GM18873 (cell line): ENCODE measurements at regions not wholly inside any gene's neighbourhood (a gene's known extent, or its start where the extent isn't known, plus 50 kb on each side); places are given as distances from the start of the nearest gene placed in this dataset.

Experiments used
- ATAC-seq: cut with Tn5 transposase; IDR thresholded peaks from one replicate; pipeline ENCODE4 v1.9.1; 2021; ENCODE audit warnings: mild to moderate bottlenecking, moderate library complexity, moderate number of reproducible peaks; ENCODE audit not compliant: unreplicated experiment, low FRiP score

- no peak for ATAC-seq
Observed at GRCh38 chr10:120266022-120266421, 191.0 kb upstream of the PLPP4 start.

GRCh38 chr10:120270906-120271305 lies 186.1 kb upstream of the PLPP4 start:
- ATAC-seq, result no peak

GRCh38 chr10:120271696-120272095 lies 185.3 kb upstream of the PLPP4 start:
- ATAC-seq, result no peak

GRCh38 chr10:120272350-120272749 lies 184.7 kb upstream of the PLPP4 start:
- ATAC-seq, result no peak

- no peak for ATAC-seq
Observed at GRCh38 chr10:120278069-120278468, 179.0 kb upstream of the PLPP4 start.

GRCh38 chr10:120279196-120279595 lies 177.8 kb upstream of the PLPP4 start:
- no peak for ATAC-seq

GRCh38 chr10:120282421-120282820 lies 174.6 kb upstream of the PLPP4 start:
- ATAC-seq, result no peak

GRCh38 chr10:120282846-120283492 lies 174.1 kb upstream of the PLPP4 start:
- no peak for ATAC-seq

- ATAC-seq, result no peak
Observed at GRCh38 chr10:120285408-120285807, 171.6 kb upstream of the PLPP4 start.

- ATAC-seq, result no peak
Observed at GRCh38 chr10:120286280-120286679, 170.7 kb upstream of the PLPP4 start.

GRCh38 chr10:120300513-120300912 lies 156.5 kb upstream of the PLPP4 start:
- ATAC-seq, result no peak

- no peak for ATAC-seq
Observed at GRCh38 chr10:120308589-120308988, 148.4 kb upstream of the PLPP4 start.

- no peak for ATAC-seq
Observed at GRCh38 chr10:120313715-120314114, 143.3 kb upstream of the PLPP4 start.

GRCh38 chr10:120314442-120314841 lies 142.6 kb upstream of the PLPP4 start:
- no peak for ATAC-seq

GRCh38 chr10:120318862-120319261 lies 138.2 kb upstream of the PLPP4 start:
- ATAC-seq, result no peak

- ATAC-seq, result no peak
Observed at GRCh38 chr10:120327675-120328074, 129.4 kb upstream of the PLPP4 start.

GRCh38 chr10:120328647-120329046 lies 128.4 kb upstream of the PLPP4 start:
- ATAC-seq, result no peak

- no peak for ATAC-seq
Observed at GRCh38 chr10:120335553-120335952, 121.5 kb upstream of the PLPP4 start.

GRCh38 chr10:120336306-120336910 lies 120.6 kb upstream of the PLPP4 start:
- ATAC-seq, result no peak

- ATAC-seq, result no peak
Observed at GRCh38 chr10:120336911-120337540, 120.0 kb upstream of the PLPP4 start.

GRCh38 chr10:120342115-120342714 lies 114.8 kb upstream of the PLPP4 start:
- ATAC-seq, result no peak

- ATAC-seq, result no peak
Observed at GRCh38 chr10:120345186-120345585, 111.8 kb upstream of the PLPP4 start.
